GM21825 (cell line): ENCODE measurements at regions not wholly inside any gene's neighbourhood (a gene's known extent, or its start where the extent isn't known, plus 50 kb on each side); places are given as distances from the start of the nearest gene placed in this dataset.

Experiments
- ATAC-seq: cut with Tn5 transposase; IDR thresholded peaks from one replicate; pipeline ENCODE4 v1.9.1; 2021; ENCODE audit warnings: mild to moderate bottlenecking, moderate library complexity; ENCODE audit not compliant: unreplicated experiment

GRCh38 chr1:82560566-82560965 is 759.8 kb downstream of the ADGRL2 start:
- no peak for ATAC-seq

GRCh38 chr1:82555501-82555900 is 754.8 kb downstream of the ADGRL2 start:
- ATAC-seq, result no peak

- no peak for ATAC-seq
These were observed 749.1 kb downstream of the ADGRL2 start for GRCh38 chr1:82549841-82550240.

- no peak for ATAC-seq
These were observed 742.0 kb downstream of the ADGRL2 start for GRCh38 chr1:82542766-82543165.

- ATAC-seq, result no peak
These were observed 741.4 kb downstream of the ADGRL2 start for GRCh38 chr1:82542141-82542540.

- no peak for ATAC-seq
These were observed 739.3 kb downstream of the ADGRL2 start for GRCh38 chr1:82540006-82540405.

- ATAC-seq, result no peak
These were observed 738.1 kb downstream of the ADGRL2 start for GRCh38 chr1:82538876-82539275.

- no peak for ATAC-seq
These were observed 734.3 kb downstream of the ADGRL2 start for GRCh38 chr1:82534996-82535395.

GRCh38 chr1:82525378-82525777 is 724.6 kb downstream of the ADGRL2 start:
- ATAC-seq, result no peak

- ATAC-seq, result no peak
These were observed 719.9 kb downstream of the ADGRL2 start for GRCh38 chr1:82520611-82521010.

GRCh38 chr1:82517586-82517985 is 716.9 kb downstream of the ADGRL2 start:
- no peak for ATAC-seq

GRCh38 chr1:82515650-82516049 is 714.9 kb downstream of the ADGRL2 start:
- no peak for ATAC-seq

GRCh38 chr1:82511441-82511840 is 710.7 kb downstream of the ADGRL2 start:
- ATAC-seq, result no peak

- no peak for ATAC-seq
These were observed 709.7 kb downstream of the ADGRL2 start for GRCh38 chr1:82510431-82510830.

GRCh38 chr1:82507011-82507410 is 706.3 kb downstream of the ADGRL2 start:
- no peak for ATAC-seq

GRCh38 chr1:82503822-82504221 is 703.1 kb downstream of the ADGRL2 start:
- no peak for ATAC-seq

- no peak for ATAC-seq
These were observed 698.3 kb downstream of the ADGRL2 start for GRCh38 chr1:82499022-82499421.

- no peak for ATAC-seq
These were observed 693.4 kb downstream of the ADGRL2 start for GRCh38 chr1:82494117-82494516.

GRCh38 chr1:82492159-82492558 is 691.4 kb downstream of the ADGRL2 start:
- ATAC-seq, result no peak

- no peak for ATAC-seq
These were observed 690.7 kb downstream of the ADGRL2 start for GRCh38 chr1:82491301-82492048.

GRCh38 chr1:82487778-82488177 is 687.0 kb downstream of the ADGRL2 start:
- ATAC-seq, result no peak

- no peak for ATAC-seq
These were observed 686.2 kb downstream of the ADGRL2 start for GRCh38 chr1:82486969-82487368.

GRCh38 chr1:82486468-82486867 is 685.7 kb downstream of the ADGRL2 start:
- ATAC-seq, result no peak
